ENCODE measurements at regions not wholly inside any gene's neighbourhood (a gene's known extent, or its start where the extent isn't known, plus 50 kb on each side); places are given as distances from the start of the nearest gene placed in this dataset.

- no peaks in the 10 kb centered on the region for H3K36me3 Mint-ChIP-seq (ENCODE audit: insufficient read depth in 1 of 3, low read depth in 3 of 3)
- Histone ChIP-seq H4K8ac (replicated peaks; ENCODE audit: insufficient read length, low read depth, low read length) (no peak overlapping the region), H3K4me2 (ENCODE audit: insufficient read depth, insufficient read length, low read length) (no peak overlapping the region), H4K91ac (ENCODE audit: insufficient read length, low read depth, low read length) (no peak overlapping the region), H4K5ac (ENCODE audit: insufficient read length, low read depth, low read length) (no peak overlapping the region), H3K9me3 (ENCODE audit: control insufficient read depth, low read depth, low read length) (no peaks in the 10 kb centered on the region), H3K56ac (ENCODE audit: insufficient read length, low read depth, low read length) (no peak overlapping the region), H2AK5ac (ENCODE audit: insufficient read length, low read length) (no peak overlapping the region), H3K27me3 (ENCODE audit: insufficient read depth, low read length) (no peaks in the 10 kb centered on the region), H2BK120ac (ENCODE audit: low read depth, low read length, poor library complexity, severe bottlenecking) (no peak overlapping the region), H3K23me2 (ENCODE audit: insufficient read length, low read depth, low read length, poor library complexity, severe bottlenecking) (no peaks in the 10 kb centered on the region), H2AFZ (ENCODE audit: low read length) (no peak overlapping the region), H2BK15ac (ENCODE audit: low read depth, low read length) (no peak overlapping the region), H3K4me1 (ENCODE audit: insufficient read depth, low read length) (no peaks in the 10 kb centered on the region), H3K9ac (ENCODE audit: extremely low read depth, insufficient read length, low read length) (no peak overlapping the region), H3K27ac (ENCODE audit: insufficient read length, low read depth, low read length) (no peak overlapping the region), H2BK12ac (ENCODE audit: insufficient read length, low read depth, low read length) (no peak overlapping the region), H3T11ph (ENCODE audit: low read length) (no peak overlapping the region), H3K4ac (ENCODE audit: low read depth, low read length) (no peak overlapping the region), H2BK20ac (ENCODE audit: low read depth, low read length, poor library complexity, severe bottlenecking) (no peak overlapping the region), H2BK5ac (ENCODE audit: insufficient read length, low read length) (no peak overlapping the region), H3K14ac (ENCODE audit: insufficient read depth, low read length) (no peak overlapping the region), H3K79me1 (ENCODE audit: insufficient read depth, low read depth, low read length, poor library complexity, severe bottlenecking) (no peaks in the 10 kb centered on the region), H3K18ac (ENCODE audit: insufficient read length, low read depth, low read length) (no peak overlapping the region), H3K23ac (ENCODE audit: insufficient read length, low read depth, low read length) (no peak overlapping the region), H4K20me1 (ENCODE audit: control insufficient read depth, insufficient read depth, insufficient read length) (no peaks in the 10 kb centered on the region), H3K79me2 (ENCODE audit: insufficient read depth, low read length) (no peaks in the 10 kb centered on the region)
- no peaks in the 10 kb centered on the region for H3K27me3 Mint-ChIP-seq (ENCODE audit: low read depth)
- no CpG with 5 or more reads among the region's 12 CpGs for WGBS (ENCODE audit: extremely low coverage, insufficient read length, low lambda C conversion rate)
- H3K4me1 Mint-ChIP-seq: no peaks in the 10 kb centered on the region
- peaks cover 0 to 2% of the 10 kb centered on the region in 2 experiments; a peak in 1 of 5 replicates for H3K9me3 Mint-ChIP-seq
- no peak overlapping the region for H3K27ac Mint-ChIP-seq
- H3K4me3 Mint-ChIP-seq: no peak overlapping the region
- DNase-seq: no peak
- no peak for TF ChIP-seq CTCF (conservative IDR thresholded peaks at IDR 0.05)
These were observed 191.1 kb upstream of the GPR12 start for GRCh38 chr13:26951581-26952177.
